Hepatocyte (in vitro differentiated cells): ENCODE measurements at regions not wholly inside any gene's neighbourhood (a gene's known extent, or its start where the extent isn't known, plus 50 kb on each side); places are given as distances from the start of the nearest gene placed in this dataset.

Experiments used
- CTCF ChIP-seq: fragments of 200-600 bp; sonication (generic); IDR thresholded peaks from 2 replicates; pipeline ENCODE4 v1.5.1; 2016; ENCODE audit warnings: antibody characterized with exemption, mild to moderate bottlenecking; ENCODE audit not compliant: poor library complexity
- EZH2 ChIP-seq: fragments of 200-600 bp; sonication (generic); IDR thresholded peaks from 2 replicates; pipeline ENCODE4 v1.6.1; 2016; ENCODE audit warnings: antibody characterized with exemption, mild to moderate bottlenecking, borderline replicate concordance

GRCh38 chr5:127143722-127144121 lies 70.4 kb upstream of the C5orf63 start:
- TF ChIP-seq CTCF (no peak), EZH2 (no peak)
